Neural cell (in vitro differentiated cells): ENCODE measurements at regions not wholly inside any gene's neighbourhood (a gene's known extent, or its start where the extent isn't known, plus 50 kb on each side); places are given as distances from the start of the nearest gene placed in this dataset.

Source experiments
- CTCF ChIP-seq: fragments of 450-650 bp; IDR thresholded peaks from 2 replicates; pipeline ENCODE4 v1.5.1; 2014; ENCODE audit warnings: antibody characterized with exemption, mild to moderate bottlenecking, moderate library complexity; ENCODE audit not compliant: poor library complexity, severe bottlenecking
- POLR2AphosphoS5 ChIP-seq: IDR thresholded peaks from 2 replicates; pipeline ENCODE4 v1.6.1; 2012
- REST ChIP-seq: IDR thresholded peaks from 2 replicates; pipeline ENCODE4 v1.6.1; 2012; ENCODE audit warnings: borderline replicate concordance

DNA sequence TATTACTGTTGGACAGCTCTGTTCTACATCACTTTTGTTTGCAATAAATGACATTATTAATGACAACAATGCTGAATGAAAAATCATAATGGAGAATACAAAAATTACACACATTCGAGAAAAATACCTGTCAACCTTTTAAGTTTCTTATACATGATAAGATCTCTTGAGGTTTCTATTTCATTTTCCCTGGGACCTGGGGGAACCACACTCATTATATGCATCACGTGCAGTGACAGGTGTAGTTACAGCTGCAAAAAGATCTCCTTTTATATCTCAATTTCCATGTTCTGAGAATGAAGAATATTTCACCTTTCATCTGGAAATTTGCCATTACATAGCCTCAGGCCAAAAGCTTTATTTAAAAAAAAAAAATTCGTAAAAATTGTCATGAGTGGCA lies 1347.0 kb upstream of the AGA start:
- no peak for TF ChIP-seq CTCF
- peak; percentile 58 for TF ChIP-seq REST
- peak; percentile 87 for TF ChIP-seq POLR2AphosphoS5
